Endodermal cell (in vitro differentiated cells): ENCODE measurements at regions not wholly inside any gene's neighbourhood (a gene's known extent, or its start where the extent isn't known, plus 50 kb on each side); places are given as distances from the start of the nearest gene placed in this dataset.

Experiments used
- DNase-seq: peaks from one replicate; pipeline ENCODE4 v3.0.0-alpha.2; 2017
- H3K27ac ChIP-seq: 2 replicates; pipeline ENCODE4 v1.5.1; 2013; ENCODE audit warnings: mild to moderate bottlenecking, low read depth, low read length, moderate library complexity
- H3K27me3 ChIP-seq: 2 replicates; pipeline ENCODE4 v1.6.1; 2013; ENCODE audit warnings: mild to moderate bottlenecking, low read length, moderate library complexity; ENCODE audit not compliant: insufficient read depth, control insufficient read depth, poor library complexity, severe bottlenecking
- H3K36me3 ChIP-seq: 2 replicates; pipeline ENCODE4 v1.7.0; 2013; ENCODE audit warnings: mild to moderate bottlenecking, low read length, moderate library complexity; ENCODE audit not compliant: control insufficient read depth, insufficient read depth
- H3K4me1 ChIP-seq: one replicate; pipeline ENCODE4 v1.7.0; 2013; ENCODE audit warnings: low read length; ENCODE audit not compliant: control insufficient read depth, insufficient read depth
- H3K4me3 ChIP-seq: 2 replicates; pipeline ENCODE4 v1.5.1; 2013; ENCODE audit warnings: mild to moderate bottlenecking, low read length, moderate library complexity
- H3K9ac ChIP-seq: 2 replicates; pipeline ENCODE4 v1.6.1; 2013; ENCODE audit warnings: mild to moderate bottlenecking, low read length, moderate library complexity; ENCODE audit not compliant: poor library complexity, severe bottlenecking; ENCODE audit errors: extremely low read depth
- H3K9me3 ChIP-seq: 2 replicates; pipeline ENCODE4 v1.6.1; 2013; ENCODE audit warnings: mild to moderate bottlenecking, low read length, moderate library complexity; ENCODE audit not compliant: control insufficient read depth
- H3K27ac Mint-ChIP-seq: 2 replicates; pipeline ENCODE4 v1.8.0; 2020; ENCODE audit warnings: mixed read lengths
- H3K27me3 Mint-ChIP-seq: 2 replicates; pipeline ENCODE4 v1.8.0; 2021; ENCODE audit warnings: mild to moderate bottlenecking, mixed read lengths; ENCODE audit not compliant: insufficient read depth
- H3K36me3 Mint-ChIP-seq: 2 replicates; pipeline ENCODE4 v1.8.0; 2020; ENCODE audit warnings: low read depth, mixed read lengths
- H3K4me1 Mint-ChIP-seq: 2 replicates; pipeline ENCODE4 v1.8.0; 2020; ENCODE audit warnings: mixed read lengths
- H3K4me3 Mint-ChIP-seq: 2 replicates; pipeline ENCODE4 v1.8.0; 2020; ENCODE audit warnings: mild to moderate bottlenecking, moderate library complexity, mixed read lengths
- H3K9me3 Mint-ChIP-seq: 2 replicates; pipeline ENCODE4 v1.8.0; 2020; ENCODE audit warnings: mild to moderate bottlenecking, mixed read lengths
- WGBS, 2 experiments: methylation state at CpG; one replicate each; pipeline versions ENCODE4 v1.1.5 to v1.1.7; 2013; ENCODE audit warnings: missing lambda C conversion rate in 2 of 2, mixed read lengths in 1 of 2; ENCODE audit not compliant: insufficient coverage in 1 of 2, insufficient read length in 1 of 2; 5-methylcytosine and 5-hydroxymethylcytosine counted together
- TF ChIP-seq, protein P1 (sequence below): fragments of 200-600 bp; sonication (generic); conservative IDR thresholded peaks from 2 replicates; pipeline ENCODE4 v1.5.0; 2021; ENCODE audit warnings: antibody characterized with exemption, mild to moderate bottlenecking

DNA sequence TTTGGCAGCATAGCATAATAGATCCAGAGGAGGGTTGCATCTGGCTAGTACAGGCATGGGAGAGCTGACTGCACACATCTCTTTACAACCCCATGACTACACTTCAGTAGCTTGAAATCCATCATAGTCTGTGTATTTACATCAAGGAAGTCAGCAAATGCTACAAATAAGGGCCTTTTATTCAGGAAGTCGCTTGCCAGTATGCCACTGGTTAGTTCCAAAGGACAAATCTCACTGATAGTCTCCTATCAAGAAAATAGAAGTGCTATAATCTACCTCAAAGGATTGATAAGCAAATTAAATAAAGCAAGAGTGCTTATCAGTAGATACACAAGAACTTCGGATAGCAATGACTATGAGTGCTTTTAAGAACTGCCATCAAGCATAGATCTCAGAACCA lies 112.7 kb downstream of the KLF12 start:
- peaks cover 3% of the 10 kb centered on the region for H3K4me1 ChIP-seq
- 73 to 92% methylated on average over 2 of the region's 2 CpGs for WGBS, 2 experiments
- no peaks in the 10 kb centered on the region for H3K36me3 ChIP-seq
- no peak overlapping the region for H3K27ac Mint-ChIP-seq
- peak overlapping the region; percentile 14 for H3K4me3 ChIP-seq
- no peaks in the 10 kb centered on the region for H3K27me3 ChIP-seq
- peaks cover 23% of the 10 kb centered on the region for H3K9me3 ChIP-seq
- no peak for DNase-seq
- H3K4me3 Mint-ChIP-seq: no peak overlapping the region
- H3K27me3 Mint-ChIP-seq: no peaks in the 10 kb centered on the region
- H3K4me1 Mint-ChIP-seq: peaks cover 21% of the 10 kb centered on the region
- no peak overlapping the region for H3K9ac ChIP-seq
- no peak overlapping the region for H3K27ac ChIP-seq
- TF ChIP-seq, protein P1, sequence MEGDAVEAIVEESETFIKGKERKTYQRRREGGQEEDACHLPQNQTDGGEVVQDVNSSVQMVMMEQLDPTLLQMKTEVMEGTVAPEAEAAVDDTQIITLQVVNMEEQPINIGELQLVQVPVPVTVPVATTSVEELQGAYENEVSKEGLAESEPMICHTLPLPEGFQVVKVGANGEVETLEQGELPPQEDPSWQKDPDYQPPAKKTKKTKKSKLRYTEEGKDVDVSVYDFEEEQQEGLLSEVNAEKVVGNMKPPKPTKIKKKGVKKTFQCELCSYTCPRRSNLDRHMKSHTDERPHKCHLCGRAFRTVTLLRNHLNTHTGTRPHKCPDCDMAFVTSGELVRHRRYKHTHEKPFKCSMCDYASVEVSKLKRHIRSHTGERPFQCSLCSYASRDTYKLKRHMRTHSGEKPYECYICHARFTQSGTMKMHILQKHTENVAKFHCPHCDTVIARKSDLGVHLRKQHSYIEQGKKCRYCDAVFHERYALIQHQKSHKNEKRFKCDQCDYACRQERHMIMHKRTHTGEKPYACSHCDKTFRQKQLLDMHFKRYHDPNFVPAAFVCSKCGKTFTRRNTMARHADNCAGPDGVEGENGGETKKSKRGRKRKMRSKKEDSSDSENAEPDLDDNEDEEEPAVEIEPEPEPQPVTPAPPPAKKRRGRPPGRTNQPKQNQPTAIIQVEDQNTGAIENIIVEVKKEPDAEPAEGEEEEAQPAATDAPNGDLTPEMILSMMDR: no peak
- peaks cover 18% of the 10 kb centered on the region for H3K9me3 Mint-ChIP-seq
- peaks cover 28% of the 10 kb centered on the region for H3K36me3 Mint-ChIP-seq

DNA sequence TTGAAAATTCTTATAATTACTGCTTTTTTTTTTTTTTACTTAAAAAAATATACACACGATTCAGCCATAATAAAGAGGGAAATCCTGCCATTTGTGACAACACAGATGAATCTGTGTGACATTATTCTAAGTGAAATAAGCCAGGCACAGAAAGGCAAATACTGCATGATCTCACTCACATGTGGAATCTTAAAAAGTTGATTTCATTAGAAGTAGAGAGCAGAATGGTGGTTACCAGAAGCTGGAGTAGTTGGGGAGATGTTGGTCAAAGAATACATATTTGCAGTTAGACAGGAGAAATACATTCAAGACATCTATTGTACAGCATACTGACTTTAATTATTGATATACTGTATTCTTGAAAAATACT lies 116.2 kb downstream of the KLF12 start:
- no peaks in the 10 kb centered on the region for H3K4me1 ChIP-seq
- no peaks in the 10 kb centered on the region for H3K27me3 ChIP-seq
- H3K4me1 Mint-ChIP-seq: peaks cover 7% of the 10 kb centered on the region
- H3K36me3 Mint-ChIP-seq: peaks cover 22% of the 10 kb centered on the region
- H3K27ac ChIP-seq: no peak overlapping the region
- H3K27me3 Mint-ChIP-seq: no peaks in the 10 kb centered on the region
- DNase-seq: no peak
- H3K9me3 Mint-ChIP-seq: peaks cover 15% of the 10 kb centered on the region
- WGBS, 2 experiments: 86% methylated on average over 1 of the region's 1 CpG; no CpG with 5 or more reads in 1 of the 2 experiments
- H3K4me3 ChIP-seq: no peak overlapping the region
- no peaks in the 10 kb centered on the region for H3K36me3 ChIP-seq
- TF ChIP-seq, protein P1: no peak
- H3K9ac ChIP-seq: no peak overlapping the region
- H3K4me3 Mint-ChIP-seq: no peak overlapping the region
- peaks cover 12% of the 10 kb centered on the region for H3K9me3 ChIP-seq
- no peak overlapping the region for H3K27ac Mint-ChIP-seq

DNA sequence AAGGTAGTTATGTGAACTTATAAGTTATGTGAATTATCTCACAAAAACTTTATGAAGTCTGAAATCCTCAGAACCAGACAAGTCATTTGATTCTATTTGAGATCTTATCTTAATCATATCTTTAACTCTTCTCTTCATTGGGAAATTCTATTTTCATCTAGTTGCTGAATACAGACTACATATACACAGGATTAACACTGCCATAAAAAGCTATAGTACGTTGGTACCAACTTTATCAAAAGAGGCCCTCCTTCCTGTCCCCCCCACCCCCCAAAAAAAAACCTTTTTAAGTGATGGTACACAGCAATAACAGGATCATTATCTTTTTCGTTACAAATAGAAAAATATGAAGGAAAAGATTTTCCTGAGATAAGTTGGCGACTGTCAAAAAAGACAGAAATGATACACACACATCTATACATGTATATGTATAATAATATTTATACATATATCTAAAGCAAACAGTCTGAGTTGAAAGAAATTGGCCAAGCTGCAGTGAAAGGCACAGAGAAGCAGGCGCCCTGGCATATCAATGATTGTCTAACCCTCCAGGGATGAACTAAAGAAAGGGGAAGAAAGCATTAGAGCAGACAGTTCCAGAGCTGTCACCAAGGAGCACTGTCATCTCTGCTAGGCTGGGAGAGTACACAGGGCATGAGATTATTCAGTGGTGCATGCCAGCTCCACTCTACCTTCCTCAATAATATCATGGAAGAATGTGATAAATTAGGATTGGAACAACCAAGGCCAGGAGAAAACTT lies 116.7 kb downstream of the KLF12 start:
- Histone ChIP-seq H3K4me1 (no peaks in the 10 kb centered on the region), H3K27me3 (no peaks in the 10 kb centered on the region), H3K4me3 (no peak overlapping the region), H3K36me3 (no peaks in the 10 kb centered on the region), H3K27ac (no peak overlapping the region), H3K9ac (no peak overlapping the region), H3K9me3 (peaks cover 7% of the 10 kb centered on the region)
- no peak for DNase-seq
- H3K27ac Mint-ChIP-seq: no peak overlapping the region
- H3K27me3 Mint-ChIP-seq: no peaks in the 10 kb centered on the region
- no peak overlapping the region for H3K4me3 Mint-ChIP-seq
- peaks cover 10% of the 10 kb centered on the region for H3K9me3 Mint-ChIP-seq
- H3K36me3 Mint-ChIP-seq: peaks cover 16% of the 10 kb centered on the region
- TF ChIP-seq, protein P1: no peak
- WGBS, 2 experiments: 91% methylated on average over 4 of the region's 4 CpGs; no CpG with 5 or more reads in 1 of the 2 experiments
- H3K4me1 Mint-ChIP-seq: peaks cover 7% of the 10 kb centered on the region
